Fibroblast of peridontal ligament (primary cell): ENCODE measurements at regions not wholly inside any gene's neighbourhood (a gene's known extent, or its start where the extent isn't known, plus 50 kb on each side); places are given as distances from the start of the nearest gene placed in this dataset.

Experiments used
- DNase-seq: peaks from one replicate; pipeline ENCODE4 v3.0.0-alpha.2; 2010; ENCODE audit errors: extremely low read depth

DNA sequence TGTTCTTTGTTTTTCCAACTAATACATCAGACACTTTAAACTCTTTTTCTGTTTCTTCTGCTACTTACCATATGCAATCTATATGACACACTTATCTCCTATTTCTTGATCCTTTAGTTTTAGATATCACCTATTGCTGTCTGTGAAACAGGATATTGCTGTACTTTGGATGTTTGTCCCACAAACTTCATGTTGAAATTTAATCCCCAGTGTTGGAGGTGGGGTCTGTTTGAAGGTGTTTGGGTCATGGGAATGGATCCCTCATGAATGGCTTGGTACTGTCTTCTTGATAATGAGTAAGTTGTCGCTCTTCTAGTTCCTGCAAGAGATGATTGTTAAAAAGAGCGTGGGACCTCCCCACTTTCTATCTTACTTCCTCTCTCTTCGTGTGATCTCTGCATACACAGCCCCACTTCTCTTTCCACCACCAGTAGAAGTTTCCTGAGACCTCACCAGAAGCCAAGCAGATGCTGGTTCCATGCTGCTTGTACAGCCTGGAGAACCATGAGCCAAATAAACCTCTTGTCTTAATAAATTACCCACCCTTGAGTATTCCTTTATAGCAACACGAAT, 244.2 kb downstream of the NHLRC3 start:
- no peak for DNase-seq

DNA sequence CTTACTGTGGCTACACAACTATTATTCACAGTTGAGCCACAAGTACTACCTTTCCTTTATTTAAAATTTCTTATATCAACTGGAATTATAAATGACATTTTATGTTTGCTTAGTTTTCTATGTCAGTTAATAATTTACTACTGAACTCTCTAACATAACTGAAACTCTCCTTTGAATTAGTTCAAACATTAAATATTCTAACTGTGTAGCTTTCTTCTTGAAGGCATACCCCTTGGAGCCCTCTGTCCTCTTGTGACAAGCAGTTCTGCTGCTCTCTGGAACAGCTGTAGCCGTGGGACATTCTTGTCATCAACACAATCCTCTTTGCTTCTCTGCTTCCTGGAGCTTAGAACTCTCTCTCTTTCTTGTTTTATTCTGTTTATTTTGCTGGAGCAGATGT, 244.8 kb downstream of the NHLRC3 start:
- DNase-seq: no peak

DNA sequence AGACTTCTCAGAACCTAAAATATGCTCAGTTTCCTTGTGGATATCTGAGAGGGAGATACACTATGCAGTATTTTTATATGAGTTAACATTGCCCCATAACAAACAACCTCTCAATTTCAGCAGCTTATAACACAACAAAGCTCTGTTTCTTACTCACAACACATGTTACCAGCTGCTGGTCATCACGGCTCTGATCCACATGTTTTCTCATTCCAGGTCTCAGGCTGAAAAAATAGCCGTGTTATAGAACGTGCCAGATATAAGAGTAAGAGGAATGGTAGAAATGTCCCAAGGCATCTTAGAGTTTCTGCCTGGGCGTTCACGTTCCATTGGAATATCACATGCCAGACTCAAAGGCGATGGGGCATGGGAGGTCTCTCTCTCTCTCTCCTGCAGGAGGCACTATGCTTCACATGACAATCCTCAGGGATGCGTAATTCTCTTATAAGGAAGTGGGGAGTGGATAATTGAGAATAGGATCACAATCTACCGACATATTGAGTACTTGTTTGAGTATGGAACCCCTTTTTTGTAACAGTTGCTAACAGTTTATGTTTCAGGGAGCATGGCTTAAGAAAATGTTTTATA, 246.6 kb downstream of the NHLRC3 start:
- DNase-seq: no peak
